ENCODE measurements at regions not wholly inside any gene's neighbourhood (a gene's known extent, or its start where the extent isn't known, plus 50 kb on each side); places are given as distances from the start of the nearest gene placed in this dataset.

GRCh38 chr13:73366241-73366640, 307.4 kb downstream of the KLF5 start:
- no peak for DNase-seq

GRCh38 chr13:73365681-73366080, 306.9 kb downstream of the KLF5 start:
- no peak for DNase-seq

GRCh38 chr13:73365252-73365651, 306.4 kb downstream of the KLF5 start:
- no peak for DNase-seq

- no peak for DNase-seq
These were observed 305.9 kb downstream of the KLF5 start for GRCh38 chr13:73364736-73365135.

GRCh38 chr13:73358606-73359095, 299.8 kb downstream of the KLF5 start:
- no peak for DNase-seq

GRCh38 chr13:73355134-73355533, 296.3 kb downstream of the KLF5 start:
- no peak for DNase-seq

GRCh38 chr13:73351730-73352129, 292.9 kb downstream of the KLF5 start:
- DNase-seq: no peak

GRCh38 chr13:73341748-73342147, 282.9 kb downstream of the KLF5 start:
- no peak for DNase-seq

GRCh38 chr13:73340069-73340468, 281.3 kb downstream of the KLF5 start:
- DNase-seq: no peak

GRCh38 chr13:73339086-73339485, 280.3 kb downstream of the KLF5 start:
- DNase-seq: no peak

GRCh38 chr13:73338389-73338788, 279.6 kb downstream of the KLF5 start:
- no peak for DNase-seq

GRCh38 chr13:73337532-73337931, 278.7 kb downstream of the KLF5 start:
- no peak for DNase-seq

GRCh38 chr13:73336773-73337172, 278.0 kb downstream of the KLF5 start:
- no peak for DNase-seq

GRCh38 chr13:73335944-73336343, 277.1 kb downstream of the KLF5 start:
- no peak for DNase-seq

GRCh38 chr13:73335210-73335609, 276.4 kb downstream of the KLF5 start:
- no peak for DNase-seq

GRCh38 chr13:73334445-73334844, 275.6 kb downstream of the KLF5 start:
- DNase-seq: no peak

- no peak for DNase-seq
These were observed 272.8 kb downstream of the KLF5 start for GRCh38 chr13:73331556-73331955.

GRCh38 chr13:73329355-73329754, 270.6 kb downstream of the KLF5 start:
- no peak for DNase-seq

GRCh38 chr13:73327579-73327978, 268.8 kb downstream of the KLF5 start:
- DNase-seq: no peak

GRCh38 chr13:73325723-73326558, 267.1 kb downstream of the KLF5 start:
- no peak for DNase-seq

GRCh38 chr13:73324842-73325722, 266.3 kb downstream of the KLF5 start:
- DNase-seq: no peak

- no peak for DNase-seq
These were observed 264.8 kb downstream of the KLF5 start for GRCh38 chr13:73323615-73324014.

GRCh38 chr13:73321043-73321442, 262.2 kb downstream of the KLF5 start:
- no peak for DNase-seq

- DNase-seq: no peak
These were observed 258.3 kb downstream of the KLF5 start for GRCh38 chr13:73317140-73317539.

Measured in SHP77 (cell line).